GM04503 (cell line): ENCODE measurements at regions not wholly inside any gene's neighbourhood (a gene's known extent, or its start where the extent isn't known, plus 50 kb on each side); places are given as distances from the start of the nearest gene placed in this dataset.
"Not testable (repeated sequence)": the region's sequence is repeated elsewhere in the genome, so short reads cannot be mapped to it uniquely, and the experiment has no call there.

Experiments used
- DNase-seq: peaks from one replicate; pipeline ENCODE4 v3.0.0-alpha.2; 2012; ENCODE audit warnings: low read depth

GRCh38 chr10:37067576-37067975, 57.8 kb upstream of the ANKRD30A start:
- DNase-seq, result no peak

DNA sequence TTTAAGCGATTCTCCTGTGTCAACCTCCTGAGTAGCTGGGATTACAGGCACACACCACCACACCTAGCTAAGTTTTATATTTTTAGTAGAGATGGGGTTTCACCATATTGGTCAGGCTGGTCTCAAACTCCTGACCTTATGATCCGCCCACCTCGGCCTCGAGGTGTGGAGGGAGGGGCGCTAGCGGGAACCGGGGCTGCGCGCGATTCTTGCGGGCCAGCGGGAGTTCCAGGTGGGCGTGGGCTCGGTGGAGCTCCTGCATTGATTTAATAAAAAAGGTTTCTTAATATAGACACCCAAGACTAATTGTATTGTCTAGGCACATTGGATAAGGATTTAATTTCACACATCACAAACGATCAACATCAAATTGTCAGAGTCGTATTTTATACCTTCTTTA, 63.1 kb upstream of the ANKRD30A start:
- DNase-seq, result not testable (repeated sequence)

DNA sequence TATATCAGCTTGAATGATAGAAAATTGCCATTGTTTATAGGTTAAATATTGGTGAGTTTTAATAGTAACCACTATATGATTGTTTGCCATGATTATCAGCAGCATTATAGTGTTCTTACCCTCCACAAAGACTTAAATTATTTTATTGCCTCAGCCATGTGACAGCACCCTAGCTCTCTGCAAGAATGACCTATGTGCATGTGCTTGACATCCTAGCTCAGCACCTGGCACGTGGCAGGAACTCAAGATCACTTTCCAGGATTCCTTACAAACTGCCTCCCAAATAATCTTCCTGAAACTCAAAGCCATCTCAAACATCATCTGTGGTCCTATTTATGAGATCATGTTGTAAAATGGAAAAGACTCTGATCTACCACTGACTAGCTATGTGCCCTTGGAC, 68.1 kb upstream of the ANKRD30A start:
- no peak for DNase-seq

DNA sequence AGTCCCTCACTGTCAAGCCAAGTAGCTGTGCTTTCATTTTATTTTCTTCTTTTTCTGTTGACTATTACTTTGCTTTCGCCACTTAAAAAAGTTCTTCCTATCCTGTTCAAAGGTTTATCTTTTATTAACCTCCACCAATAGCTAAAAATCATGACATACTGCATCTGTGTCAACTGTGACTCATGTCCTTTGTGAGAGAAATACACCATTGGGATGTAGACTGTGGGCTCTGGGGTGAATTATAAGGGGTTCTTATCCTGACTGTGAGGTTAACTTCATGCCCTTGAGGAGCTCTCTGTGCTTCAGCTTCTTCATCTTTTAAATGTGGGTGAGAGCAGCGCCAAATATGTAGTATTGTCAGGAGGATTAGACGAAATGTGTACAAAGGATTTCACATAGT, 71.9 kb upstream of the ANKRD30A start:
- DNase-seq, result no peak

GRCh38 chr10:37049982-37050381, 75.4 kb upstream of the ANKRD30A start:
- DNase-seq, result not testable (repeated sequence)

DNA sequence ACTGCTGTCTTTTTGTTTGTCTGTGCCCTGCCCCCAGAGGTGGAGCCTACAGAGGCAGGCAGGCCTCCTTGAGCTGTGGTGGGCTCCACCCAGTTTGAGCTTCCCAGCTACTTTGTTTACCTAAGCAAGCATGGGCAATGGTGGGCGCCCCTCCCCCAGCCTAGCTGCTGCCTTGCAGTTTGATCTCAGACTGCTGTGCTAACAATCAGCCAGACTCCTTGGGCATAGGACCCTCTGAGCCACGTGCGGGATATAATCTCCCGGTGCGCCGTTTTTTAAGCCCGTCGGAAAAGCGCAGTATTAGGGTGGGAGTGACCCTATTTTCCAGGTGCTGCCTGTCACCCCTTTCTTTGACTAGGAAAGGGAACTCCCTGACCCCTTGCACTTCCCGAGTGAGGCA, 81.1 kb upstream of the ANKRD30A start:
- DNase-seq, result not testable (repeated sequence)

DNA sequence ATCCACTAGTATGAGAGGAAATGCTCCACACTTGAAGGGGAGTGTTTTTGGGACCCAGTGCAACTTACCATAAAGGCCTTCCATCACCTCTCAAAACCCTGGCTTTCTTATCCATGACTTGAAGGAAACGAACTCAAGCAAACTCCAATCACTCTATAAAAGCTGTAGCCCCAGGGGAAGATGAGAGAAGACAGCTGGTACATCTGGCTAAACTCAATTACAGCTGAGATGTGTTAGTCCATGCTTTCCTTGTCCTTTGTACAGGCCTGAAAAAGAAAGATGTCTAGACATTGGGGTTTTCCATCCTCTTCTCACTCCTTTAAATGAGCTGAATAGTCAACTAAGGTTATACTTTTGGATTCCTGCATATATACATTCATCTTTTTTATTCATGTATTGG, 89.5 kb upstream of the ANKRD30A start:
- no peak for DNase-seq

GRCh38 chr10:37015498-37015897, 109.9 kb upstream of the ANKRD30A start:
- DNase-seq, result no peak

DNA sequence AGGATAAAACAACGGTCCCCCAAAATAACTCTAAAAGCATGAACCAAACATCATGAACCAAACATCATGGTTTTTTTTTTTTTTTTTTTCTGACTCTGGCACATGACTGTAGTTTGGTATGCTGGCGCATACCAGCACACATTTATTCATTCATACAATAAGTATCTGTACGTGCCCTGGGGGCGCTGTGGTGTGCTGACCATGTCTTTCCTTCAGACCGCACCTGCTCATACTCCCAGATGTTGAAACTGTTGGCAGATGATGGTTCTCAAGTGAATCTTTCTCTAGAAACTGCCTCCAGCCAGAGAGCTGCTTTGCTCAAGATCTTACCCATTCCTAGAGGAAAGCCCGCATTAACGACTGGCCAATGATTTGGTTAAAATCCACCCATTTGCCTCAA, 114.7 kb upstream of the ANKRD30A start:
- DNase-seq, result no peak

GRCh38 chr10:37008276-37008675, 117.1 kb upstream of the ANKRD30A start:
- not testable (repeated sequence) for DNase-seq

GRCh38 chr10:37003126-37003525, 122.3 kb upstream of the ANKRD30A start:
- no peak for DNase-seq

DNA sequence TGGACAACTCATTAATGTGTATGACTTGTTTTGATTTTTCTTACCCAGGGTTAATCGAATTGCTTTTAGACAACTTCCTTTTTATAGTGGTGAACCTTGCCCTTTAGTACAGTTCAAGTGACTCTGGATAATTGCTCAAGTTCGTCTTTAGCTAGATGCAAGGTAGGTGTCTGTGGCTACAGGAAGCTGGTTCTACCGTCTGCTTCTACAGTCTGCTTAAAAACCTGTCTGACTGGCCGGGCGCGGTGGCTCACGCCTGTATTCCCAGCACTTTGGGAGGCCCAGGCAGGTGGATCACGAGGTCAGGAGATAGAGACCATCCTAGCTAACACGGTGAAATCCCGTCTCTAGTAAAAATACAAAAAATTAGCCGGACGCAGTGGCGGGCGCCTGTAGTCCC, 129.6 kb upstream of the ANKRD30A start:
- DNase-seq, result not testable (repeated sequence)

DNA sequence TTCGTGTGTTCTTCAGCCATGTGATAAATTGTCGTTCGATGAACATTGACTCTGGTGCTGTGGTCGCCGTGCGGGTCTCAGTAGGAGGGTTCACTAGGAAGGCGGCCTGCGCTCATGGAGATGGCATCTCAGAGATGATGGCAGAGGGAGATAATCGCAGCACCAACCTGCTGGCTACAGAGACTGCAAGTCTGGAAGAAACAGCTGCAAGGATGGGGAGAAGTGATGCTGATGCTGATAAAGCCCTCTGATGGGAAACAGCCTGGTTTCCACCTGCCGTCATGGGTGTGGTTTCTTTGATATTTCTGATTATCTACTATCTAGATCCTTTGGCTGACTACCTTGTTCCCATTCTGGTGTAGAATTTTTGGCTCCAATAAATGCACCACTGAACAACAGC, 130.5 kb upstream of the ANKRD30A start:
- no peak for DNase-seq

GRCh38 chr10:36989233-36989632, 136.2 kb upstream of the ANKRD30A start:
- no peak for DNase-seq

- DNase-seq, result no peak
These were observed 178.8 kb upstream of the ANKRD30A start for GRCh38 chr10:36946598-36946997.

DNA sequence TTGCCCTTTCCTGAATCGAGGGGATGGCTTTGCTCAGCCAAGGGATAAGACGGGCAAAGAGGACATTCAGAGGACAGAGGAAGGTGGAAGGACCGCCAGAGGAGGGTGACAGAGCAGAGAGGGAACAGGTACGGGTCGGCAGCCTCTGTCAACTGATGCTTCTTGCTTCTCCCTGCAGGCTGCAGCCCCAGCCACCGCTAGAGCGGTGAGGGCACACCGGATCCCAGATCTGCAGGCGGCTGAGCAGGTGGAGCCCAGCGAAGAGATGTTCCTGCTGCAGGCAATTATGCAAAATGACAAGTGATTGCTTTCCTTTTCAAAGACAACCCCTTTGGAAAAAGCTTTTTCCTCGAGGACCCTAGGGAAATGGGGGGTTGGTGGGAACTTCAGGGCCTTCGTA, 181.9 kb upstream of the ANKRD30A start:
- no peak for DNase-seq

- no peak for DNase-seq
These were observed 182.8 kb upstream of the ANKRD30A start for GRCh38 chr10:36942616-36943015.

- DNase-seq, result no peak
These were observed 222.4 kb upstream of the ANKRD30A start for GRCh38 chr10:36903040-36903439.

DNA sequence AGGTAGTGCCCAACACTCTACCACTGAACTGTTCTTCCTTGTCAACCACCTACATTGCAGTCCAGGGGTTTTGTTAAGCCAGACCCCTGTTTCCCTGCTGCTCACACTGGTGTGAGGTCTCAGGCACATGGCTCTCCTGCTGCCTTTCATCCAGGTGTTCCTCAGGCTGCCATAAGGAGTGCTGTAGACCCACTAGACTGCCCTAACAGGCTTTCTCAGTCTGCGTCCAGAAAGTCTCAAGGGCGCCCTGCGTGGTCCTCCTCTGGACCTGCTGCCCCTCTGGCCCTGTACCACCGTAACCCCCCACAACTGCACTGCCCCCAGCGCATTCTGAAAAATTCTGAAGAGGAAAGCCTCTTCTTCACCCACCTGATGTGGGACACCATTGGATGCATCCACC, 225.7 kb upstream of the ANKRD30A start:
- DNase-seq, result no peak

DNA sequence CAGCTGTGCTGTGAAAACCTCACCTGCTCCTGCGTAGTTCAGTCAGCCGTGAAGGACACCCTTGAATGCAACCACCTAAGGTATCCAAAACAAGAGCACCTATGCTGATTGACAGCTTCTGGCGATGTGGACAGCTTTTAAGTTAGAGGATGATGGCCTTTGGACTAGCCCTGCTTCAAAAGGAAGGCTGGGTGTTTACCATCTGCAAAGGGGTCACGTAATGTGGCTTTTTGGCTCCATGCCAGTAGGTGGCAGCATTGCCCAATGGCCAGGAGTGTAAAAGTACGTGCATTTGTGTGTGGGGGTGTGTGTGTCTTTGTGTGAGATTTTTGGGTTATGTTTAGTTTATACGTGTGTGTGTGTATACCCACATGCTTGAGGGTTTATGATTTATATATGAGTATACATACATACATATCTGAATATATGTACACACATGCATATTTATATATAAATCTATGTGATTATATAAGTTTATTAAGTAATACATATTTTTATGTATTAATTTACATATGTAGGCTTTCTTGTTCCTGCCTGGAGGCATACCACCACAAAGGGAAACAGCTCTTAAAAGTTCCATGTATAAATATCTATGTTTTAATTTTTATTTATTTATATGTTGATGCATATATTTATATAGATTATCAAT, 236.3 kb upstream of the ANKRD30A start:
- DNase-seq, result no peak

DNA sequence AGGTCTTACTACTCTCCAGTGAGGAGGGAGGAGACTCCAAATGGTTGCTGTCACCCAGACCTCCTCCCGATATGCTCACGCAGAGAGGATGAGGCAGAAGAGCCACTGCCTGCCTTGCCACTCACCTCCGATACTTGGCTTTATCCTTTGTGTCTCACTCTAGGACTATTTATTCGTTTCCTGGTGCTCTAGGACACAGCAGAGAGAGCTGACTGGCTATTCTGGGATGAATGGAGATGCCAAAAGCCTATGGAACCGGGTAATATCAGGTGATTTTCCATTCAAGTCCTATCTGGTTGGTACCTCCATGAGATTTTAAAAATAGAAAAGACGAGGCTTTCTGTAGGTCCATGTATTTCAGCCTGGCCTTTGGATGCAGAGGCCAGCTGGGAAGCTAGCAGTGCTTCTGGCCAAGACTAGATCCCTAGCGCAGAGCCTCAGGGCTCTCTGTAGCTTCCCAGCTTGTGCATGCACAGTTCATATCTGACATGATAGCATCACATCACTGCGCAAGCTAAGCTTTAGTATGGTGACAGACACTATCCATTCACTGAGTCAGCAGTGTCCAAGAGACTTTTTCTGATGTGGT, 239.0 kb upstream of the ANKRD30A start:
- DNase-seq, result no peak

DNA sequence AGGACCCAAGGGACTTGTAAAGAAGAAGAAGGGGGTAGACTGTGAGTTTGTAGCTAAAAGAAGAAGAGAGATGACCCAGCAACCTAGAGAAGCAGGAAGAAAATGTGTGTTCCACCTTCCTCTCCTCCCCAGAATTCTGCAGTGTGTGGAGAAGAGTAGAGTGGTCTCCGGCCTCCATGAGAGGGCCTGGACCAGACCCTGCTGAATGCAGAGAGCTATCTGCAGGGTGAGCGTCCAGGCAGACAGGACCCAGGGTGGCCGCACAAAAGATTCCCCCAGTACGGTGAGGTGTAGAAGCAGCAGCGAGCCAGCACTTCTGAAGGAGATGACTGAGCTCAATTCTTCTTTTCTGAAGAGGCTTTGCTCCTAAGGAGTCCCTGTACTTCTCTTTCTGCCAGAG, 239.7 kb upstream of the ANKRD30A start:
- DNase-seq, result no peak

DNA sequence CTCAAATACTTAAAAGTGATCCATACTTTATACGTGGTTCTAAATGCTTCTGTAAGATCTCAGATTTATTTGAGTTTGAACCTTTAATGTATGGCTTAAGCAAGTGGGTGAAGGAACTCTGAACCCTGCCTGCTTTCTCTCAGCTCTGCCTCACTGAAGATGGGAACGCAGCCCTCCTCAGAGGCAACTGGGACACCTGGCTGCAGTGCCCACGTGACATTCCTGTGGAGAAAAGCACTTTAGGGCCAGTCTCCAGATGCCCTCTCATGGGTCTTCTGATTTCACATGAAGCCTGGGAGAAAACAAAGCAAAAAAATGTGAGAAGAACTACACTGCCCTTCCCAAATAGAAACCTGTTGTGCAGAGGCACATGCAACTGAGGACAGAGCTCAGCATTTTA, 242.6 kb upstream of the ANKRD30A start:
- no peak for DNase-seq

- no peak for DNase-seq
These were observed 244.5 kb upstream of the ANKRD30A start for GRCh38 chr10:36880898-36881297.
